ENCODE measurements at regions not wholly inside any gene's neighbourhood (a gene's known extent, or its start where the extent isn't known, plus 50 kb on each side); places are given as distances from the start of the nearest gene placed in this dataset.

- TF ChIP-seq, protein P1, sequence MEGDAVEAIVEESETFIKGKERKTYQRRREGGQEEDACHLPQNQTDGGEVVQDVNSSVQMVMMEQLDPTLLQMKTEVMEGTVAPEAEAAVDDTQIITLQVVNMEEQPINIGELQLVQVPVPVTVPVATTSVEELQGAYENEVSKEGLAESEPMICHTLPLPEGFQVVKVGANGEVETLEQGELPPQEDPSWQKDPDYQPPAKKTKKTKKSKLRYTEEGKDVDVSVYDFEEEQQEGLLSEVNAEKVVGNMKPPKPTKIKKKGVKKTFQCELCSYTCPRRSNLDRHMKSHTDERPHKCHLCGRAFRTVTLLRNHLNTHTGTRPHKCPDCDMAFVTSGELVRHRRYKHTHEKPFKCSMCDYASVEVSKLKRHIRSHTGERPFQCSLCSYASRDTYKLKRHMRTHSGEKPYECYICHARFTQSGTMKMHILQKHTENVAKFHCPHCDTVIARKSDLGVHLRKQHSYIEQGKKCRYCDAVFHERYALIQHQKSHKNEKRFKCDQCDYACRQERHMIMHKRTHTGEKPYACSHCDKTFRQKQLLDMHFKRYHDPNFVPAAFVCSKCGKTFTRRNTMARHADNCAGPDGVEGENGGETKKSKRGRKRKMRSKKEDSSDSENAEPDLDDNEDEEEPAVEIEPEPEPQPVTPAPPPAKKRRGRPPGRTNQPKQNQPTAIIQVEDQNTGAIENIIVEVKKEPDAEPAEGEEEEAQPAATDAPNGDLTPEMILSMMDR (IDR thresholded peaks at IDR 0.05): no peak
- no peak for TF ChIP-seq POLR2A (IDR thresholded peaks at IDR 0.05)
- no peak for TF ChIP-seq POLR2AphosphoS5 (IDR thresholded peaks at IDR 0.05)
- no peak for TF ChIP-seq EP300 (IDR thresholded peaks at IDR 0.05)
Observed at GRCh38 chr3:13215940-13216546, 142.8 kb upstream of the IQSEC1 start.

All from gastroesophageal sphincter (tissue), 3 donors.